Glomerular visceral epithelial cell (primary cell): ENCODE measurements at regions not wholly inside any gene's neighbourhood (a gene's known extent, or its start where the extent isn't known, plus 50 kb on each side); places are given as distances from the start of the nearest gene placed in this dataset.
"Not testable (repeated sequence)": the region's sequence is repeated elsewhere in the genome, so short reads cannot be mapped to it uniquely, and the experiment has no call there.

ENCODE experiments used
- DNase-seq: peaks from one replicate; pipeline ENCODE4 v3.0.0-alpha.2; 2016; ENCODE audit errors: extremely low spot score

GRCh38 chr14:104249706-104250105, 111.3 kb downstream of the KIF26A start:
- no peak for DNase-seq

GRCh38 chr14:104250175-104250574, 111.8 kb downstream of the KIF26A start:
- DNase-seq = no peak

GRCh38 chr14:104252256-104253215, 114.1 kb downstream of the KIF26A start:
- DNase-seq = no peak

GRCh38 chr14:104253223-104253822, 114.9 kb downstream of the KIF26A start:
- DNase-seq = no peak

- DNase-seq = no peak
Measured at GRCh38 chr14:104253901-104254353, 115.5 kb downstream of the KIF26A start.

GRCh38 chr14:104254735-104255400, 116.5 kb downstream of the KIF26A start:
- DNase-seq = no peak

- DNase-seq = no peak
Measured at GRCh38 chr14:104256025-104256424, 117.6 kb downstream of the KIF26A start.

GRCh38 chr14:104262515-104263514, 124.4 kb downstream of the KIF26A start:
- DNase-seq = no peak

- no peak for DNase-seq
Measured at GRCh38 chr14:104263675-104264358, 125.4 kb downstream of the KIF26A start.

- DNase-seq = no peak
Measured at GRCh38 chr14:104264495-104265265, 126.3 kb downstream of the KIF26A start.

- DNase-seq = no peak
Measured at GRCh38 chr14:104265918-104266630, 127.7 kb downstream of the KIF26A start.

GRCh38 chr14:104266631-104267575, 128.5 kb downstream of the KIF26A start:
- DNase-seq = no peak

- no peak for DNase-seq
Measured at GRCh38 chr14:104267895-104268294, 129.5 kb downstream of the KIF26A start.

GRCh38 chr14:104268295-104268694, 129.9 kb downstream of the KIF26A start:
- DNase-seq = no peak

GRCh38 chr14:104268725-104269436, 130.5 kb downstream of the KIF26A start:
- no peak for DNase-seq

- not testable (repeated sequence) for DNase-seq
Measured at GRCh38 chr14:104269511-104270241, 131.3 kb downstream of the KIF26A start.

- DNase-seq = no peak
Measured at GRCh38 chr14:104271391-104271790, 133.0 kb downstream of the KIF26A start.
